D721Med (cell line): ENCODE measurements at regions not wholly inside any gene's neighbourhood (a gene's known extent, or its start where the extent isn't known, plus 50 kb on each side); places are given as distances from the start of the nearest gene placed in this dataset.

Experiments used
- DNase-seq: peaks from one replicate; pipeline ENCODE4 v3.0.0; 2011; ENCODE audit warnings: low spot score; ENCODE audit not compliant: insufficient read length
- FAIRE-seq: peaks from 2 replicates; lab custom pipeline; 2011; peaks lifted over from hg19 to GRCh38; lab: Jason Lieb, UNC
- TF ChIP-seq, protein P1 (sequence below): IDR thresholded peaks from 2 replicates; pipeline ENCODE4 v1.5.1; 2012; ENCODE audit warnings: mild to moderate bottlenecking, control low read depth; ENCODE audit not compliant: insufficient read depth; ENCODE audit errors: missing control alignments

DNA sequence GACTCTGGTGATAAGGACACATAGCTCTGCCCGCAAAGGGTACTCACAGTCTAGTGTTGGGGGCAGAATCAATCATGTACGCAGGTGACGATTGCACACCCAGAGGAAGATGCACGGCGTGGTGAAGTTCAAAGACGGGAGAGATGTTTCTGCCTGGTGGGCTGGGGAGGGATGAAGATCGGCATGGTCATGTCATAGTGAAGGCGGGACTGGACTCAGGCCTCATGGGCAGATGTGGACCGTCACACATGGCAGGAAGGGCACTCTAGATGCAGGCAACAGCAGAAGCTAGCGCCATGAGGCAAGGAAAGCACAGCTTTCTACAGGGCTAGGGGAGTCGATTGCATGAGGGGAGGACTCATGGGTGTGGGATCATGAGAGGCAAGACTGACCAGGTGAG lies 240.6 kb downstream of the OPA1 start:
- no peak for FAIRE-seq

DNA sequence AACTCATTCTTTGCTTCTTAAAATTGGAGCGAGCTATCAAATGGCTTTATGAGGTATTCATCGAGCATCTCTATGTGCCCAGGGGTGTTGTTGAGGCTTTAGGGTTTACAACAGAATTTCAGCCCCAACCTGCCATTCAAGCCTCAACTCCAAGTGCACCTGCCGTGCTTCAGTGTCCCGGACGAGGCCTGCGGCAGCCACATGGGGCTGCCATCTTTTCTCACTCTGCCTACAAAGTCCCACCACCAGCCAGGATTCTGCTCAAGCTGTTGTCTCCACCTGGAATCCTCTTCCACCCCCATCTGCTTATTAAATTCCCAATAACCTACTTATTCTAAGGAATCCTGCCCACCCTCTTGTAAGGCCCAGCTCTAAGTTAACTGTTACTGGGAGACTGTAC lies 242.4 kb downstream of the OPA1 start:
- FAIRE-seq, result no peak
- TF ChIP-seq, protein P1, sequence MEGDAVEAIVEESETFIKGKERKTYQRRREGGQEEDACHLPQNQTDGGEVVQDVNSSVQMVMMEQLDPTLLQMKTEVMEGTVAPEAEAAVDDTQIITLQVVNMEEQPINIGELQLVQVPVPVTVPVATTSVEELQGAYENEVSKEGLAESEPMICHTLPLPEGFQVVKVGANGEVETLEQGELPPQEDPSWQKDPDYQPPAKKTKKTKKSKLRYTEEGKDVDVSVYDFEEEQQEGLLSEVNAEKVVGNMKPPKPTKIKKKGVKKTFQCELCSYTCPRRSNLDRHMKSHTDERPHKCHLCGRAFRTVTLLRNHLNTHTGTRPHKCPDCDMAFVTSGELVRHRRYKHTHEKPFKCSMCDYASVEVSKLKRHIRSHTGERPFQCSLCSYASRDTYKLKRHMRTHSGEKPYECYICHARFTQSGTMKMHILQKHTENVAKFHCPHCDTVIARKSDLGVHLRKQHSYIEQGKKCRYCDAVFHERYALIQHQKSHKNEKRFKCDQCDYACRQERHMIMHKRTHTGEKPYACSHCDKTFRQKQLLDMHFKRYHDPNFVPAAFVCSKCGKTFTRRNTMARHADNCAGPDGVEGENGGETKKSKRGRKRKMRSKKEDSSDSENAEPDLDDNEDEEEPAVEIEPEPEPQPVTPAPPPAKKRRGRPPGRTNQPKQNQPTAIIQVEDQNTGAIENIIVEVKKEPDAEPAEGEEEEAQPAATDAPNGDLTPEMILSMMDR, result no peak
- no peak for DNase-seq

More for the DNA sequence above, 240.6 kb downstream of the OPA1 start:
- TF ChIP-seq, protein P1, result no peak
- DNase-seq, result no peak

DNA sequence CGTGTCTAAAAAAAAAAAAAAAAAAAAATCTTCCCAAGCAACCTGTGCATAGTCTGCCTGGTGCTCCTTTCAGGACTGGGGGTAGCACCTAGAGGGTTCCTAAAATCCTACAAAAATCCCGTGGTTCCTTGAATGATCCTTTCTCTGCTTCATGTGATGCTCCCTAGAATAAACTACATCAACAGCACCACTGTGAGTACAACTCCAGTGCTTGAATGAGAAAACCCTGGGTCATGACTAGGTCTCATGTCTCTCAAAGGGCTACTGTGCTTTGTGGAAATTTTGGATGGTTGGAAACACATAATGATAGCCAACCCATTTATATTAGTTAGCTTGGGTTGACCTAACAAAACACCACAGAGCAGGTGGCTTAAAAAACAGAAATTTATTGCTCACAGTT lies 243.5 kb downstream of the OPA1 start:
- FAIRE-seq (no peak), DNase-seq (no peak)
- TF ChIP-seq, protein P1, result no peak

DNA sequence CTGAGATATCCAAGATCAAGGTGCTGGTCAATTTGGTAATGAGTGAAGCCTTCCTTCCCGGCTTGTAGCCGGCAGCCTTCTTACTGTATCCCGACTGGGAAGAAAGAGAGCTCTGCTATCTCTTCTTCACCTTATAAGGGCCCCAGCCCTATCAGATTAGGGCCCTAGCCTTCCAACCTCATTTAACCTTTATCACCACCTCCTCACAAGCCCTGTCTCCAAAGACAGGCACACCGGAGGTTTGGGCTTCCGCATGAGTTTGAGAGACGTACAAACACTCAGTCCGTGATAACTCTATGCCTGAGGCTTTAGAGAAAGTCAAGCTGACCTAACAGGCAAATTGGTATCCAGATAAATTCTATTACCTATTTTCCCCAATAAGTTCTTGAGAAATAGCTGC lies 243.9 kb downstream of the OPA1 start:
- TF ChIP-seq, protein P1, result no peak
- no peak for DNase-seq
- FAIRE-seq, result no peak

DNA sequence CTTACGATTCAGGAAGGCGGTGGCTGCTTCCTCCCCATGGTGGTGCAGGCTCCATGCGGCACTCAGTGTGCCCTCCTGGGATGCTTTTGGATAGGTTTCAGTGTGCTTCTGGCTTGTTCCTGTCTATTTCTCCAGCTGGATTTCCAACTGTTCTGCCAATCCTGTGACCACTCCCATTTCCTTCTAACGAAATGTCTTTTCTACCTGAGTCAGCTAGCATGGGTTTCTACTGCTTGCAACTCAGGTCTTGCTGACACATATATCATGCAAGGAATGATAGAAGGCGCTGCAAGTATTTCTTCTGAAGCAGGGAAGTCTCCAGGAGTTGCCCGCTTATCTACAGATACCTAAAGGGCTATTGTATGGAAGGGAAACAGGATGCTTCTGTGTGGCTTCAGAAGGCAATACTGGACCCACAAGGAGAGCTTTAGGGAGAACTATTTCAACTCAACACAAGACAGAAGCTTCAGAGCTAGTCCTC lies 244.4 kb downstream of the OPA1 start:
- no peak for DNase-seq
- no peak for FAIRE-seq
- TF ChIP-seq, protein P1, result no peak

DNA sequence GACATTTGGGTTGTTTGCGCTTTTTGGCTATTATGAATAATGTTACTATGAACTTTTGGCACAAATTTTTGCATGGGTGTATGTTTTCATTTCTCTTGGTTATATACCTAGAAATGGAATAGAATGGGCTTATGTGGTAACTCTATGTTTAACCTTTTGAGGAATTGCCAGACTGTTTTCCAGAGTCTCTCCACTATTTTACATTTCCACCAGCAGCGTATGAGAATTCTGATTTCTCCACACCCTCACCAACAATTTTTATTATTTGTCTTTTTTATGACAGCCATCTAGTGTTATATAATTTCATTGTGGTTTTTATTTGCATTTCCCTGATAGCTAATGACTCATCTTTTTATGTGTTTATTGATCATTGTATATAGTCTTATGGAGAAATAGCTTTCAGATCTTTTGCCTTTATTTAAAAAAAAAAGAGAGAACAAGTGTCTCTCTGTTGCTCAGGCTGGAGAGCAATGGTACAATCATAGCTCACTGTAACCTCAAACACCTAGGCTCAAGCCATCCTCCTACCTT lies 247.2 kb downstream of the OPA1 start:
- DNase-seq (no peak), FAIRE-seq (no peak)
- TF ChIP-seq, protein P1, result no peak

DNA sequence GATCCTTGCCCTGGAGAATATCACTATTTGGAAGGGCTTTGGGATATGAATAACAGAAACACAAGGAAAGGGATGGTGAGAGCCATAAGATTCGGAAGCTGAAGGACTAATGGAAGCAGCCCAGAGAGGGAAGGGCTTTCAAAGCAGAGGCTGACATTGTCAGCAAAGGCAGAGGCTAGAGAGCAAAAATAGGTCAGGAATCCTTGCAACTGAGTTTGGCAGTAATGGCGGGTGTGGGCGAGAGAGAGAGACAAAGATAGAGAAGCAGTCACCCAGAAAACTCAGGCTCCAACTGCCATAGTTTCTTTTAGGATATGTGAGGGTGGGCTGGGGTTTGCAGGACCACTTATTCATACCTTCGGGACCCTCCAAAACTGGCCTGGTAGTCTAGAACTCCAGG lies 248.6 kb downstream of the OPA1 start:
- TF ChIP-seq, protein P1, result no peak
- DNase-seq (no peak), FAIRE-seq (no peak)
